Heart right ventricle (tissue), 16 donors: ENCODE measurements at regions not wholly inside any gene's neighbourhood (a gene's known extent, or its start where the extent isn't known, plus 50 kb on each side); places are given as distances from the start of the nearest gene placed in this dataset.
A peak's percentile ranks its signal among the peaks of the same experiment; 100 is the strongest.

ENCODE experiments used
- ATAC-seq, 8 donors: fragments of 200-7000 bp; cut with Tn5 transposase; one replicate each; pipeline ENCODE4 v1.9.1; 2020; ENCODE audit warnings: mild to moderate bottlenecking in 8 of 8, moderate library complexity in 8 of 8, moderate number of reproducible peaks in 1 of 8
- DNase-seq, 2 donors: peaks; one replicate each; pipeline ENCODE4 v3.0.0-alpha.2; 2020
- H3K27ac ChIP-seq, 10 donors: fragments of 200-600 bp; sonication (generic) in 2 of 10; one replicate each; pipeline versions ENCODE4 v1.5.0 to v1.8.0; 2020 to 2022; ENCODE audit warnings: mild to moderate bottlenecking in 3 of 10
- H3K27me3 ChIP-seq, 7 donors: fragments of 200-600 bp; one replicate each; pipeline ENCODE4 v1.8.0; 2021 to 2022; ENCODE audit warnings: mild to moderate bottlenecking in 2 of 7
- H3K36me3 ChIP-seq, 9 donors: fragments of 200-600 bp; sonication (generic) in 1 of 9; one replicate each; pipeline versions ENCODE4 v1.5.0 to v1.8.0; 2020 to 2022; ENCODE audit warnings: mild to moderate bottlenecking in 2 of 9
- H3K4me1 ChIP-seq, 9 donors: fragments of 200-600 bp; sonication (generic) in 1 of 9; one replicate each; pipeline versions ENCODE4 v1.5.0 to v1.8.0; 2020 to 2022; ENCODE audit warnings: mild to moderate bottlenecking in 4 of 9
- H3K4me3 ChIP-seq, 10 donors: fragments of 200-600 bp; sonication (generic) in 2 of 10; one replicate each; pipeline versions ENCODE4 v1.5.0 to v1.8.0; 2020 to 2022; ENCODE audit warnings: mild to moderate bottlenecking in 7 of 10, moderate library complexity in 2 of 10
- H3K9me3 ChIP-seq, 11 donors: fragments of 200-600 bp in 10 of 11; sonication (generic) in 2 of 11; one replicate each; pipeline versions ENCODE4 v1.5.0 to v1.8.0; 2013 to 2022; ENCODE audit warnings: mild to moderate bottlenecking in 2 of 11, control low read depth in 1 of 11, moderate library complexity in 1 of 11
- CTCF ChIP-seq, 9 donors: fragments of 200-600 bp; sonication (generic) in 2 of 9; IDR thresholded peaks; one replicate each; pipeline versions ENCODE4 v1.5.0 to v1.8.0; 2021 to 2022; ENCODE audit warnings: antibody characterized with exemption in 9 of 9, mild to moderate bottlenecking in 5 of 9, moderate library complexity in 1 of 9
- WGBS, 2 donors: extraction: QIAGEN DNeasy Blood & Tissue Kit; methylation state at CpG; one replicate each; pipeline ENCODE4 v1.1.7; 2013; ENCODE audit warnings: inconsistent platforms in 1 of 2; 5-methylcytosine and 5-hydroxymethylcytosine counted together
- intact Hi-C, 10 donors: fragments of 100-400 bp; cut with DNase I; formaldehyde crosslinking; loops; one replicate each; pipeline versions ENCODE4 v1.11.1 to v1.14.2; 2022
- donor health status: Arrhythmogenic right ventricular cardiomyopathy.
- donor health status: ischemic (EF 13 %, LVEDD 7.1; RV severe dilation, severe dysfunction).
- donor health status: healthy with polysubstance abuse.
- donor health status: DM: no; HTN: yes; CAD: no.
- donor health status: DM: no; HTN: no; CAD: no.
- donor health status: ischemic (EF 25% LVEDD 6.9; RV normal size, moderate dysfunction).
- donor health status: ischemic (EF 25% LVEDD 5.7; RV mildly dilated, moderate dysfunction).
- donor health status: healthy.
- donor health status: DM: yes; HTN: yes; CAD: no.
- donor health status: Ischemic cardiomyopathy.
- donor health status: ischemic (EF 35%, LVEDD 5.7; RV mildly dilated, moderate dysfunction).
- donor health status: nonischemic (EF 11% LVEDD 7.7; RV severe dilation, severe dysfunction).
- donor health status: DM: yes; HTN: yes; CAD: no.
- donor health status: PGD.
- donor health status: ischemic (EF 29% LVEDD 5.4; RV normal size, mild dysfunction).
- donor health status: nonischemic (EF 23%, LVEDD 6.1; RV moderate dilation, normal function).

- no peak for TF ChIP-seq CTCF (IDR thresholded peaks at IDR 0.05)
Measured at GRCh38 chr18:2468051-2468450, 103.3 kb downstream of the METTL4 start.

GRCh38 chr18:2471523-2471922 is 99.8 kb downstream of the METTL4 start:
- DNase-seq (no peak), ATAC-seq (no peak)
- 83 to 91% methylated on average over 2 of the region's 2 CpGs for WGBS, 2 donors
- H3K27me3 ChIP-seq = no peaks in the 10 kb centered on the region
- H3K4me1 ChIP-seq = no peaks in the 10 kb centered on the region
- H3K36me3 ChIP-seq = no peaks in the 10 kb centered on the region
- no peak overlapping the region for H3K27ac ChIP-seq
- H3K9me3 ChIP-seq = peaks cover 0 to 2% (median 0%) of the 10 kb centered on the region in 11 donors
- H3K4me3 ChIP-seq = no peak overlapping the region
- TF ChIP-seq CTCF (IDR thresholded peaks at IDR 0.05) = peak in 1 of 9 donors; percentile 7
- intact Hi-C loops = no loop called here

More at GRCh38 chr18:2468051-2468450, 103.3 kb downstream of the METTL4 start:
- Histone ChIP-seq H3K4me3 (no peak overlapping the region), H3K4me1 (no peaks in the 10 kb centered on the region), H3K27ac (no peak overlapping the region), H3K27me3 (no peaks in the 10 kb centered on the region), H3K9me3 (peaks cover 0 to 2% (median 0%) of the 10 kb centered on the region in 11 donors), H3K36me3 (no peaks in the 10 kb centered on the region)
- intact Hi-C loops = loop anchor here in 1 of 10 donors (10.0 kb wide), 1 partner anchor 63 kb away; no protein-coding TSS in a partner anchor
- ATAC-seq = no peak
- DNase-seq = no peak
- 59 to 71% methylated on average over 1 of the region's 1 CpG for WGBS, 2 donors

GRCh38 chr18:2478662-2479061 is 92.6 kb downstream of the METTL4 start:
- Histone ChIP-seq H3K36me3 (no peaks in the 10 kb centered on the region), H3K4me3 (no peak overlapping the region), H3K4me1 (no peaks in the 10 kb centered on the region), H3K27me3 (no peaks in the 10 kb centered on the region), H3K9me3 (no peaks in the 10 kb centered on the region), H3K27ac (no peak overlapping the region)
- 58 to 70% methylated on average over 1 of the region's 1 CpG for WGBS, 2 donors
- ATAC-seq (no peak), DNase-seq (no peak)
- no peak for TF ChIP-seq CTCF (IDR thresholded peaks at IDR 0.05)
- intact Hi-C loops = no loop called here

GRCh38 chr18:2480536-2480935 is 90.8 kb downstream of the METTL4 start:
- Histone ChIP-seq H3K4me1 (no peaks in the 10 kb centered on the region), H3K36me3 (no peaks in the 10 kb centered on the region), H3K9me3 (no peaks in the 10 kb centered on the region), H3K27me3 (no peaks in the 10 kb centered on the region), H3K4me3 (no peak overlapping the region), H3K27ac (no peak overlapping the region)
- intact Hi-C loops = no loop called here
- no peak for TF ChIP-seq CTCF (IDR thresholded peaks at IDR 0.05)
- WGBS, 2 donors = 80 to 82% methylated on average over 2 of the region's 2 CpGs
- no peak for ATAC-seq
- DNase-seq = no peak
